HG02884 (cell line): ENCODE measurements at regions not wholly inside any gene's neighbourhood (a gene's known extent, or its start where the extent isn't known, plus 50 kb on each side); places are given as distances from the start of the nearest gene placed in this dataset.

Source experiments
- ATAC-seq: cut with Tn5 transposase; IDR thresholded peaks from one replicate; pipeline ENCODE4 v1.9.1; 2021; ENCODE audit warnings: mild to moderate bottlenecking, moderate library complexity; ENCODE audit not compliant: unreplicated experiment

DNA sequence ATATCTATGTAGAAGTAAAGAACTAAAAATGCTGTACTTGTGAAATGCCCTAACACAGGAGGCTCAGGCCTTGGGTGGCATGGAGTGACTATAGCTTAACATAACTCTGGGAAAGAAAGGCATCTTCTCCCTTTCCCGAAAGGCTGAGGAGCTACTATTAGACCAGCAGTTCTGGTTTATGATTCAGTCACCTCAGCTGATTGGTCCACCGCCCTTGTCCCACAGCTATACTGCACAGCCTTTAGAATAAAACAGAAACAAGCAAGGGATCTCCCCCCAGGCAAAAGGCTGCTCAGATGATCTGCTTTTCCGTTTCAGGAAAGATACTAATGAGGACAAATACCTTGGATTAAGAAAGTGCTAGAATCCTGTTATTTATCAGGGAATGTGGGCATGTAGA lies 171.3 kb downstream of the SNCA start:
- no peak for ATAC-seq

DNA sequence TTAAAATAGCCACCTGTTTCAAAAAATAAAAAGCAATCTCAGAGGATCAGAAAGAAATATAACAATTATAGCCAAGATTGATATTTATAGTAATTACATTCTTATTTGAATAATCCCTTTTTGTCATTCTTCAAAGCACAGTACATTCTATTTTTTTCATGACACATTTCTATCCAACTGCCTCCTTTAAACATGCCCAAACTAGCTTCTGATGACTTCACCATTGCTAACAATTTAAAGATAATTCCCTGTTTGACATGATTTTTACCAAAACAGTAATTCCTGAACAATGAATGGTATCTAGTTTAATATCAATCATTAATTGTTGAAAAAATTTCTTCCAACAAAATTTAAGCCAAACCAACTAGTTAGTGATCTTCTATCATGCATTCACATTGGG lies 172.4 kb downstream of the SNCA start:
- ATAC-seq, result no peak

DNA sequence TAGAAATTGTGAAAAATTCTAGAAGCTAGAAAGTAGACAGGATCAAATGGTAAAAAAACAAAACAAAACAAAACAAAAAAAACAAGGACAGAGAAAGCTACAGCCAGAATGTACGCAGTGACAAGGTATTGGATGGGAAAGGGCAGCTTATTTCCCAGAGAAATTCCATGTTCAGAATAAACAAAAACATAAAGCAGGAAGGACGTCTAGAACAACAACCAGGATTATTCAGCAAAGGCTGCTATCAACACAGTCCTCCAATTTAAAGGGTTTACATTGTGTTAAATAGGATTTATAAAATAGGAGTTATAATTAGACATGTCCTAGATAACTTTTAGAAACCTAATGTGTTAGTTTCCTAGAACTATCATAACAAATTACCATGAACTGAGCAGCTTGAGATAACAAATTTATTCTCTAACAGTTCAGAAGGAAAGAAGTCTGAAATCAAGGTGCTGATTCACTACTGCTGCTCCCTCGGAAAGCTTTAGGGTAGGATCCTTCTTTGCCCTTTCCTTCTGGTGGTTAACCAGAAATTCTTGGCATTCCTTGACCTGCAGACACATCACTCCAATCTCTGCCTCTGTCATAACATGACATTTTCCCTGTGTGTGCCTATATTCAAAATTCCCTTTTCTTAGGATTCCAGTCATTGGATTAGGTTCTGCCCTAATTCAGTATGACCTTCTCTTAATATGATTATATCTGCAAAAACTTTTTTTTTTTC lies 175.6 kb downstream of the SNCA start:
- no peak for ATAC-seq

DNA sequence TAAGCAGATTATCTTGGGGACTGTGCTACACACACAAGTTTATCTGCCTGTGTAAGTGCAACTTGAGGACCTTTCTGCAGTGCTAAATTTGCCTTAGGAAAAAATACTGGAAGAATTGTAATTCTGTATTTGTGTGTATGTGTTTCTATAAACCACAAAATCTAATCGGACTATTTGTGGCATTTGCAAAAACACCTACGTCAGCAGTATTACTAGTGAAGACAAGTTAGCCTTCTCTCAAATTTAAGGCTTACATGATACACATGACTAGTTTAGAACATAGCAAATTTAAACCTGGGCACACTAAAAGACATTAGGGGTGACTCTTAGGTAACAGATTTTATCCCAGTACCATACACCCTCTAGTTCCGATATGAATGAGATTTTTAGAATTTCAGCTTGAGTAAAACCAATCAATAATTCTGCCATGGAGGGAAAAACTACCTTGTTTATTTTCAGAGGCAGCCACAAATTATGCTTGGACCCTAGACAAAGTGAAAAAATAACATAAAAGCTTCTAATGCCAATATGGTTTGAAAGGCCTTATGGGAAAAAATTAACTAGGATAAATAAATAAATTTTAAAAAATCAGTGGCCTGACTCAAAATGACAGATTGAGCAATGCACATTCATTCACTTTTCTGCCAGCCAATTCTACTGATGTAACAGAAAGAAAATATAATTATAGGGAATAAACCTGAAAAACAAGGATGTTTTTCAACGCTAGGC lies 176.4 kb downstream of the SNCA start:
- no peak for ATAC-seq

DNA sequence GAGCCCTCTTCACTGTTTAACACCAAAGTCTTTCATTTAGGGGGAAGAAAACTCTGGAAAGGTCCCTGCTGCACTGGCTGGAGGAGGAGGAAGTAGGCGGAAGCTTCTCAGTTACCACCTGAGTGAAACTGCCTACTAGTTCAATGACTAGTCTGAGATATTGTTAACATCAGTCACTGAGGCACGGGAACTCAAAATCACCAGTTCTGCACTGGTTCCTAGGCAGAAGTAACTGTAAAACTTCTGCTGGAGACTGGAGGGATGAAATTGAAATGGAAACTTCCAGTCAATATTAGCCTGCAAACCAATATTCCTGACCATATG lies 178.3 kb downstream of the SNCA start:
- ATAC-seq, result peak; percentile 95

DNA sequence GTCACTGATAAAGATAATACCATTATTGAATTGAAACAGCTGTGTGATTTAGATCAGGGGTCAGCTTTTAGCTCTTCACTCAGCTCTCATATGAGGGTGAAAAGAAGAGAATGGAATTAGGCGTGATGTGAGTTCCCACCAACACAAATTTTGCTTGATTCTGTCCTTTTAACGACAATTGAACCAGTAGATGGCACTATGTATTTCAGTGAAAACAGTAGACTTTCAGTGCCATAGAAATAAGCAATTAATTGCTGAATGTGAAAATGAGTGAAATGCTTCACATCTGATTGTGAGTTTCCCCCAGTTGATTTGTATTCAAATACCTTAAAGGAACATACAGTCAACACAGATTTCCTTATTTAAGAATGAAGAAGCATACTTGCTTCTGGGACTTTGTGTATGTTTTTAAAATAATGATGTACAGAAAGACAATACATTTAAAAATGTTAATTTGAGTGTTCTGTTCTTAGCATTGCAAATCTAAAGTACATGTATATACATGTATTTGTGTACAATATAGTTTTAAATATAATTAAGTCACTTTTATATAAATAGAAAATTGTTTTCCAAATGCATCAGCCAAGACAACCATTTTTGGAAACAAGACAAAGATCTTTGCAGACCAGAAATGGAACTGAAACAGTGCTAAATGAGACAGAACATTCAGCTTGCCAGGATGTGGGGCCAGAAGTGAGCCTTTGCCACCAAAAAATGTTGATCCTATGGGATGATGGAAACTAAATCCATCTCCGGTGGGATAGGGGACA lies 178.8 kb downstream of the SNCA start:
- peak; percentile 90 for ATAC-seq

DNA sequence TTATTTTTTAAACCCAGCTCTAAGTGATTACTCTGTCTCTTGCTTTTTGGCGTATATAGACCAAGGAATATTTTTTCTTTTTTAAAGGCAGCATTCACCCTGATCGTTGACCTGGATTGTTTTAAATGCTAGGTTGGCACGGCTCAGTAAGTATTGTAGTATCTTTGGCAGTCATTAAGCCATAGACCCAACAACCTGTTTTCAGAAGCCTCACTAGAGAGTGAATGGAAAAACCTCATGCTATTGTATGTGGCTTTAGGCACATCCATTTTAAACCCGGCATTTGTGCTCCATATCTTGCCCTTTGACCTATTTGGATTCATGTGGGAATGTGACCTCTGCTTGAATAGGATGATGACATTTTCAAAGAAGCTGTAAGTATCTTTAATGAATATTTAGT lies 183.9 kb downstream of the SNCA start:
- ATAC-seq, result no peak

DNA sequence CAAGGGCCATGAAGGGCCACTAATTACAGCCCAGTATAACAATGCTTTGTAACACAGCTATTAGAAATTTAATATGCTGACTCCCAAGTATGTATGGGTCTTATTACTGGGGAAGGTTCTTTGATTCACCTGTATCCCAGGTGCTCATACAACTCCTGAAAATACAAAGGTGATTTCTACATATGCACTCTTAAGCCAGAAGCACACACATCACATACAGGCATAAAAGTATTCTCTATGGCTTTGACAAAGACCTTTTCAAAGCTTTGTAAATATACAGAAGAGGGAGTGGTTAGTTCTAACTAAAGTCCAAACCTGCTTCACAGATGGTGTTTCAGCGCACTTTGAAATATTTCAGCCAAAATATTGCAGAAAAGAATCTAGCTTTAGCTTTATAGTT lies 191.5 kb downstream of the SNCA start:
- no peak for ATAC-seq

DNA sequence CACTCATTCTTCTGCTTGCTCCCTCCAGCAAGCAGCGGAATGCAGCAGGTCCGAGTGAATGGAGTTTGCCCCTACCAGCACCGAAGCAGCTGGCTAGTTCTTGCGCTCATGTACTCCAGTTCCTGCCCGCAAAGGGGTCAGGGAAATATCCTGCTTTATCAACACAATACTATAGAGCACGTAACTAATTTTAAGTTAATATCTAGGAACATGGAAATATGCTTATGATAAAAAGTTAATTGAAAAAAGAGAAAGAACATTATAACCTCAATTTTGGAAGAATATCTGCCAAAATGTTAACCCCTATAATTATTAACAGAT lies 195.6 kb downstream of the SNCA start:
- no peak for ATAC-seq

DNA sequence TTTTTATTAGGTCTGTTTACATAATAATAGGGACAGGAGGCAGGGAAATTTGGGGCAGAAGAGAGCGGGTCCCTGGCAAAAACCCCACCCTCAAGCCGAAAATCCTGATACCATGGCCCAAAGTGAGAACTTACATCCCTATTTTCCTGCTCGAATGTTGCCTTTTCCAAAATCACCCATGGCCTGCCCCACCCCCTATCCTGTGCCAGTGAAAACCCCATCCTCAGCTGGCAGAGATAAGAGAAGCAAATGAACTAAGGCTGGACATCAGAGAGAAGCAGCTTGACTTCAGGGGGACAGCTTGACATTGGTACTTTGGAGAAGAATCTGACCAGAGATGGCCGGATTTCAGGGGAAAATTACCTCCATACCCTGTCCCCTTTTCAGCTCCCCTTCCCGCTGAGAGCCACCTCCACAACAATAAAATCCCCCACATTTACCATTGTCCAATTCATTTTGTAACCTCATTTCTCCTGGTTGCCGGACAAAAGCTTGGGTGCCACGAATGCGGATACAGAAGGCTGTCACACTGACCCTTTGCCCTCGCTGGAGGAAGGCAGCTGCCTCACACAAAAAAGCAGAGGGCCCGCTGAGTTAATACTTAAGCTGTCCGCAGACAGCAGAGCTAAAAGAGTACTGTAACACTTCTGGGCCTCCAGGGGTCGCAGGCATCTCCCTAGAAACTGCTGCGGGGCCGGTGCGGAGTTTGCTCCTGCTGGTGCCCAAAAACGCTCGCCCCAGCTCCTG lies 196.2 kb downstream of the SNCA start:
- peak; percentile 50 for ATAC-seq

DNA sequence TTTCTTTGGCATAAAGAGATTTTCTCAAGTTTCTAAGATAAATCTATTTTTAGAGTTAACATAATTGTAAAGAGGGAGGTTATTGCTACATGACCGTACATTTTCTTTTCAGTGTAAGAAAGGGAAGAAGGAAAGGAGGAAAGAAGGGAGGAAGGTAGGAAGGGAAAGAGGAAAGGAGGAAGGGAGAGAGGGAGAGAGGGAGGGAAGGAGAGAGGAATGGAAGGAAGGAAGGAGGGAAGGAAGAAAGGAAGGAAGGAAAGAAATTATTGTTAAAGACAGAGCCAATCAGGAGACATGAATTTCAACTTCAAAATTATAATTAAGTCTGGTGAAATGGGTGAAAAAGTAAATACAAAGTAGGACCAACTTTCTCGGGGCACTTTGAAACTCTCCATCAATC lies 197.6 kb downstream of the SNCA start:
- ATAC-seq, result no peak

DNA sequence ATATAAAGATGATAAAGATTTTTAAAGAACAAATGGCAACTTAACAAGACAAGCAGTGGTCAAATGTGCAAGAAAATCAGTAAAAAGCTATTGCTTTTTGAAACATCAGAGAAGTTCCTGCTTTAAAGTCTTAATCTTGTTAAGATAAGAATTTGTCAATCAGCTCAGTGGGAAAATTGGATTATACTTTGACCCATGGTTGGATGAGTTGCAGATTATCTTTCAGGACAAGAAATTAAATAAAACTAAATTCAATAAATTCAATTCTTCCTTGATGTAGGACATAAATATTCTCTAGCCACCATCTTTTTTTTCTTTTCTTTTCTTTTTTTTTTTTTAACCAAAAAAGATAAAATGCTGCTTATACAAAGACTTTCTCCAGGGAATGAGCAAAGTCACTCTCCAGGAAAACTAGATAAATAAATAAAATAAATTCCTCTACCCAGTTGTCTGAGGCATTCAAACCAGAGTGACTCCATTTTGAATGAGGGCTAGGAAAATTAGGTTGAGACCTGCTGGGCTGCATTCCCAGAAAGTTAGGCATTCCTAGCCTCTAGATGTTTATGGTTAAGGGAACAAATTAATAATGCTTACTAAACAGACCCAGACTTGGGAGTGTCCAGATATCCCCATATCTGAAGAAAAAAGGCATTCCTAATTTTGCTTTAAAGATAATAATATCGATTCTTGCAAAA lies 211.2 kb downstream of the SNCA start:
- no peak for ATAC-seq

DNA sequence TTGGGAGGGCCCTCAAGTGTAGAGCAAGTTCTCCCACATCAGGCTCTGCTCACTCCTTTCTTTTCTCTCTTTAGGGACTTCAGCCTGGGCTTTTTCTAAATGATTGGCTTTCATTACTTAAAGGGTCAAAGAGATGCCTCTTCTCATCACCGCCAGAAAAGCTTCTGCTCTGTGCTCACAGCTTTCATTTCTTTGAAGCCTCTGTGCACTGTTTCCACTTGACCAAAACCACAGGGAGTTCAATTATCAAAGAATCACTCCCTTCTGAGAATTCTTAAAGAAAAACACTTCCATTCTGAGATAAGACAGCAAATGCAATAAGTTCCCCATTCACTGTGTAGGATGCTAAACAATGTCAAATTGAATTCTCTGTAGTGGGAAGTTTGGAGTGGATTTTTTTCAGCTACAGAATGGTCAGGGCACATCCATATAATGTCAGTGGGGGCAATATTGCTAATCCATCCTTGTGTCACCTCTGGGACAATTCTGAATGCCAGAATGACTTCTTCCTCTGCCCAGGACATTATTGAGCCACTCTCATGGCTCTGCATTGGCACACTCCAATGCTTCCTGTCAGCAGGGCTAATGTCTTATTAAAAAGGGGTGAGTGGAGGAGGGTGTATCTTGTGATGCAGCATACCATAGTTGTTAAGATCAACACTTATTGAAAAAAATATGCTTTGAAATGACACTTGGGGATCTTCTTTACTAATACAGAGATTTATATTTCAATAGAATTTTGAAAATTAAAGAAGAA lies 217.6 kb downstream of the SNCA start:
- ATAC-seq, result no peak

DNA sequence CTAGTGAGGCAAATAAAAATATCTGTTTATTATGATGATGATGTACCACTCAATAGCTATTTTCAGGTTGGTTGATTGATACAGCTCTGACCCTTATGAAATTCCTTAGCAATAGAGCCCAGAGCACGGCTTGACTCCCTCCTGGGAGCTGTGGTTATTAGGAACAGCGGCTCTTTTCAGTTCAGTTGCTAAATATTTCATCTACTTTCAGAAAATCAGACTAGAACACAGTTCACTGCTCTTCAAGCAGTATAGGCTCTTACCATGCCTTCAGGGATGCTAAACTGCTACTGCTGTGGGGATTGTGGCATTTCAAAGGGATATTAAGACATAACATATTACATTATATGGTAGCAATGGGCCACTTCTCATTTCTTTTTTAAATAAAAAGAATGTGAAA lies 218.8 kb downstream of the SNCA start:
- no peak for ATAC-seq

DNA sequence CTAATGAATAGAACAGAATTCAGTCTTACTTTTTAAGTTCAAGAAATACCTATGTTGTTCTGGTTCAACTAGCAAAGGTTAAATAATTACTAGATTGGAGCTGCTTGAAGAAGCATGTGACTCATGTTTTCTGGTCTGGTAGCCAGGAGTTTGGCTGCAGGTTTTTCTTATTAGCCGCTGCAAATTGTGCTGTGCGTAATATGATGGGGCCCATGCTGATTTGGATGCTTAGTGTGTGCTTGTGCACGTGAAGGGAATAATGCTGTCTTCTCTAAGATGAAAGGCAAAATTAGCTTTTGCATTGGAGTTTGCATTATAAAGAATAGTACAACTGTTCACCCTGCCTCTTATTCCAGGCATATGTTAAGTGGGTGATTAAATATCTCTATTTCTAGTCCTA lies 219.6 kb downstream of the SNCA start:
- no peak for ATAC-seq

DNA sequence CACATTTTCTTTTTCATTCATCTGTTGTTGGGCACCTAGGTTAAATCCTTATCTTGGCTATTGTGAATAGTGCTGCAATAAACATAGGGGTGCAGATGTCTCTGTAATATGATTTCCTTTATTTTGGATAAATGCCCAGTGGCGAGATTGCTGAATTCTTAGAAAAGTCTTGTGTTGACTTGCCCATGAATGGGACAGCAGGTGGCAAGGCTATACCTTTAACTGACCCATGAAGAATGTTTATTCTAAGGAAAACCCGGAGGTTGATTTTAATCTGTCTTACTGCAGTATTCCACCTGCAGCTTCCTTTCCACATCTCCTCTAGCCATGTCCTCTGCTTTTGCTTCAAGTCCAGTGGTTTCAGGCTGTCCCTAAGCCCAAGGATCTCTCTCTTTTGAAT lies 220.6 kb downstream of the SNCA start:
- ATAC-seq, result no peak

DNA sequence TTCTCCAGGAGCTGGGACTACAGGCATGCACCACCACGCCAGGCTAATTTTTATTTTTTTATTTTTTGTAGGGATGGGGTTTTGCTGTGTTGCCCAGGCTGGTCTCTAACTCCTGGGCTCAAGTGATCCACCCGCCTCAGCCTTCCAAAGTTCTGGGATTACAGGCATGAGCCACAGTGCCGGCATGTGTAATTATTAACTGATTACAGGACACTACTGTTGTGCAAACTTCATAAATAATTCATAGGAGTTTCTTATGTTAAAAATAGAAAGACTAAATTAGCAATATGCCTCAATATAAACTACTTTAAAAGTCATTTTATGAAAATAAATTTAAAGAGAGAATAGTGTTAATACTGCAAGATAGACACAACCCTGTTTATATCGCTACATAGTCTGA lies 221.9 kb downstream of the SNCA start:
- ATAC-seq, result no peak

DNA sequence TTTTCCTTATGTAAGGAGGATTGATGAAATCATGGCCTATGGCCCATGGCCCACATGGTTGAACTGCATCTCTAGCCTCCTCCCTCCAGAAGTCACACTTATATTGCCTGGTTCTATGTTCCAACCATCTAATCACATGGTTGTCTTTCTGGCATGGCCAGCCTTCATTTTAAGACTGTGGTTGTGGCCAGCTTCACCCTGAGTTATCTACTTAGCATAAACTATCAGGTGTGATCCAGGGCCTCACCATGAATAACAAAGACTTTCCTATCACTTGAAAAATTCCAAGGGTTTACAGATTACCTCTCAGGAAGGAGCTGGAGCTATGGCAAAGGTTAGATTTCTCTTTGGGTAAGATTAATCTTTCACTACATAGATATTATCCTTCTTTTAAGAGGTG lies 222.8 kb downstream of the SNCA start:
- no peak for ATAC-seq

DNA sequence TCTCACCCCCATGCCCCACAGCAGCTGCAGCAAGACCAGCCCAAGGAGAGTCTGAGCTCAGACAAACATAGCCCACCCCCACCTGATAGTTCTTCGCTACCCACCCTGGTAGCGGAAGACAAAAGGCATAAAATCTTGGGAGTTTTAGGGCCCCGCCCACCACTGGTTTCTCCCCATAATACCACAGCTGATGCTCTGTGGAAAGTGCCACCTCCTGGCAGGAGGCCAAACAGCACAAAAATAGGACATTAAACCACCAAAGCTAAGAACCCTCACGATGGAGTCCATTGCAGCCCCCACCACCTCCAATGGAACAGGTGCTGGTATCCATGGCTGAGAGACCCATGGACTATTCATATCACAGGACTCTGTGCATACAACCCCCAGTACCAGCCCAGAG lies 226.7 kb downstream of the SNCA start:
- no peak for ATAC-seq

DNA sequence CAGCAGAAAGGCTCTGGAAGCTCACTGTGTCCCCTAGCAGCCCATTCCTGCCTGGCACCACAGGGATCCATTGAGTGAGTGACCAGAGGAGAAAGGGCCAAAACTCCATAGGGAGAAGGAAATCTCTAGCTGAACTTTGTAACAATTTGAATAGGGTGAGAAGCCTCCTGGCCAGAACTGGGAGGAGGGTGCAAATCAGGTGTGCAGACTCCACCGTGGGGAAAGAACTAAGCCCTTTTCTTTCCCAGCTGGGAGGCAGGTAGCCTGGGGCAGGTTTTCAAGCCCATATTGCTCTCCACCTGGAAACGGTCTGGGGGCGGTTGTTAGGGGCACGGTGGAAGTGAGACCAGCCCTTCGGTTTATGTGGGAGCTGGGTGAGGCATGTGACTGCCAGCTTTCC lies 227.2 kb downstream of the SNCA start:
- ATAC-seq, result no peak
